ENCODE measurements at regions not wholly inside any gene's neighbourhood (a gene's known extent, or its start where the extent isn't known, plus 50 kb on each side); places are given as distances from the start of the nearest gene placed in this dataset.

GRCh38 chr9:95653246-95653645, 136.5 kb upstream of the PTCH1 start:
- DNase-seq, result no peak

GRCh38 chr9:95650720-95651119, 133.9 kb upstream of the PTCH1 start:
- DNase-seq, result no peak

- DNase-seq, result no peak
These were observed 133.0 kb upstream of the PTCH1 start for GRCh38 chr9:95649801-95650213.

- DNase-seq, result no peak
These were observed 131.5 kb upstream of the PTCH1 start for GRCh38 chr9:95648225-95648624.

- DNase-seq, result no peak
These were observed 129.2 kb upstream of the PTCH1 start for GRCh38 chr9:95645992-95646391.

- DNase-seq, result no peak
These were observed 128.8 kb upstream of the PTCH1 start for GRCh38 chr9:95645579-95645978.

- no peak for DNase-seq
These were observed 127.6 kb upstream of the PTCH1 start for GRCh38 chr9:95644377-95644776.

GRCh38 chr9:95643619-95644018, 126.8 kb upstream of the PTCH1 start:
- no peak for DNase-seq

GRCh38 chr9:95642189-95642588, 125.4 kb upstream of the PTCH1 start:
- DNase-seq, result no peak

- no peak for DNase-seq
These were observed 124.8 kb upstream of the PTCH1 start for GRCh38 chr9:95641586-95641985.

GRCh38 chr9:95640336-95640735, 123.6 kb upstream of the PTCH1 start:
- no peak for DNase-seq

GRCh38 chr9:95635986-95636671, 119.4 kb upstream of the PTCH1 start:
- DNase-seq, result no peak

- DNase-seq, result no peak
These were observed 117.8 kb upstream of the PTCH1 start for GRCh38 chr9:95634536-95634935.

GRCh38 chr9:95634114-95634513, 117.3 kb upstream of the PTCH1 start:
- no peak for DNase-seq

- no peak for DNase-seq
These were observed 112.8 kb upstream of the PTCH1 start for GRCh38 chr9:95629585-95629984.

GRCh38 chr9:95627802-95628201, 111.0 kb upstream of the PTCH1 start:
- no peak for DNase-seq

- DNase-seq, result no peak
These were observed 110.3 kb upstream of the PTCH1 start for GRCh38 chr9:95626885-95627558.

- DNase-seq, result no peak
These were observed 109.6 kb upstream of the PTCH1 start for GRCh38 chr9:95626341-95626740.

- DNase-seq, result no peak
These were observed 106.9 kb upstream of the PTCH1 start for GRCh38 chr9:95623640-95624039.

GRCh38 chr9:95620722-95621121, 104.0 kb upstream of the PTCH1 start:
- no peak for DNase-seq

- DNase-seq, result no peak
These were observed 103.5 kb upstream of the PTCH1 start for GRCh38 chr9:95620314-95620713.

GRCh38 chr9:95615246-95615645, 98.5 kb upstream of the PTCH1 start:
- no peak for DNase-seq

- no peak for DNase-seq
These were observed 96.9 kb upstream of the PTCH1 start for GRCh38 chr9:95613670-95614069.

GRCh38 chr9:95611354-95611753, 94.6 kb upstream of the PTCH1 start:
- no peak for DNase-seq

Data from T1000 (cell line).